T-helper 1 cell treated with Interleukin-12 subunit alpha and Interleukin-12 subunit beta and Interleukin-4 antibody, amounts not matched to agents 30 μg/mL and 1 μg/mL, for 36 hours (primary cell): ENCODE measurements at regions not wholly inside any gene's neighbourhood (a gene's known extent, or its start where the extent isn't known, plus 50 kb on each side); places are given as distances from the start of the nearest gene placed in this dataset.
"Not testable (repeated sequence)": the region's sequence is repeated elsewhere in the genome, so short reads cannot be mapped to it uniquely, and the experiment has no call there.

ENCODE experiments used
- H3K27ac Mint-ChIP-seq: one replicate; pipeline ENCODE4 v1.8.0; 2021; ENCODE audit warnings: mild to moderate bottlenecking, mixed read lengths
- H3K27me3 Mint-ChIP-seq: one replicate; pipeline ENCODE4 v1.8.0; 2021; ENCODE audit warnings: low read depth, mixed read lengths
- H3K36me3 Mint-ChIP-seq: one replicate; pipeline ENCODE4 v1.8.0; 2021; ENCODE audit warnings: low read depth, mixed read lengths
- H3K4me1 Mint-ChIP-seq: one replicate; pipeline ENCODE4 v1.8.0; 2021; ENCODE audit warnings: low read depth, mixed read lengths
- H3K4me3 Mint-ChIP-seq: one replicate; pipeline ENCODE4 v1.8.0; 2021; ENCODE audit warnings: mild to moderate bottlenecking, moderate library complexity, mixed read lengths
- H3K9me3 Mint-ChIP-seq: one replicate; pipeline ENCODE4 v1.8.0; 2021; ENCODE audit warnings: mixed read lengths

GRCh38 chr5:68673106-68673822, 420.6 kb upstream of the SLC30A5 start:
- Mint-ChIP-seq H3K27ac (no peak overlapping the region), H3K36me3 (no peaks in the 10 kb centered on the region)

GRCh38 chr5:68673823-68674180, 420.0 kb upstream of the SLC30A5 start:
- Mint-ChIP-seq H3K4me1 (no peaks in the 10 kb centered on the region), H3K27me3 (no peaks in the 10 kb centered on the region), H3K27ac (no peak overlapping the region), H3K9me3 (no peaks in the 10 kb centered on the region), H3K36me3 (no peaks in the 10 kb centered on the region), H3K4me3 (no peak overlapping the region)

More at GRCh38 chr5:68673106-68673822, 420.6 kb upstream of the SLC30A5 start:
- H3K4me1 Mint-ChIP-seq, result no peaks in the 10 kb centered on the region
- H3K9me3 Mint-ChIP-seq, result no peaks in the 10 kb centered on the region
- no peaks in the 10 kb centered on the region for H3K27me3 Mint-ChIP-seq
- no peak overlapping the region for H3K4me3 Mint-ChIP-seq

- Mint-ChIP-seq H3K4me1 (no peaks in the 10 kb centered on the region), H3K4me3 (no peak overlapping the region)
Measured at GRCh38 chr5:68679041-68679440, 414.8 kb upstream of the SLC30A5 start.

GRCh38 chr5:68680366-68680765, 413.4 kb upstream of the SLC30A5 start:
- Mint-ChIP-seq H3K9me3 (no peaks in the 10 kb centered on the region), H3K27ac (no peak overlapping the region), H3K4me1 (no peaks in the 10 kb centered on the region), H3K27me3 (peaks cover 3% of the 10 kb centered on the region), H3K36me3 (no peaks in the 10 kb centered on the region), H3K4me3 (no peak overlapping the region)

More at GRCh38 chr5:68679041-68679440, 414.8 kb upstream of the SLC30A5 start:
- no peaks in the 10 kb centered on the region for H3K9me3 Mint-ChIP-seq
- H3K27me3 Mint-ChIP-seq, result peaks cover 3% of the 10 kb centered on the region
- H3K36me3 Mint-ChIP-seq, result no peaks in the 10 kb centered on the region
- H3K27ac Mint-ChIP-seq, result no peak overlapping the region

- H3K27me3 Mint-ChIP-seq, result peaks cover 3% of the 10 kb centered on the region
- no peaks in the 10 kb centered on the region for H3K4me1 Mint-ChIP-seq
- no peak overlapping the region for H3K4me3 Mint-ChIP-seq
- H3K27ac Mint-ChIP-seq, result no peak overlapping the region
- H3K36me3 Mint-ChIP-seq, result no peaks in the 10 kb centered on the region
- no peaks in the 10 kb centered on the region for H3K9me3 Mint-ChIP-seq
Measured at GRCh38 chr5:68681929-68682328, 411.9 kb upstream of the SLC30A5 start.

GRCh38 chr5:68682400-68683160, 411.2 kb upstream of the SLC30A5 start:
- H3K36me3 Mint-ChIP-seq, result no peaks in the 10 kb centered on the region
- H3K4me1 Mint-ChIP-seq, result no peaks in the 10 kb centered on the region
- no peak overlapping the region for H3K4me3 Mint-ChIP-seq
- H3K27ac Mint-ChIP-seq, result no peak overlapping the region
- H3K27me3 Mint-ChIP-seq, result peaks cover 3% of the 10 kb centered on the region
- no peaks in the 10 kb centered on the region for H3K9me3 Mint-ChIP-seq

- H3K36me3 Mint-ChIP-seq, result no peaks in the 10 kb centered on the region
- no peak overlapping the region for H3K4me3 Mint-ChIP-seq
- no peaks in the 10 kb centered on the region for H3K9me3 Mint-ChIP-seq
- peaks cover 3% of the 10 kb centered on the region for H3K27me3 Mint-ChIP-seq
- H3K4me1 Mint-ChIP-seq, result no peaks in the 10 kb centered on the region
- no peak overlapping the region for H3K27ac Mint-ChIP-seq
Measured at GRCh38 chr5:68683632-68684036, 410.2 kb upstream of the SLC30A5 start.

- Mint-ChIP-seq H3K4me3 (no peak overlapping the region), H3K9me3 (peaks cover 3% of the 10 kb centered on the region), H3K27ac (no peak overlapping the region), H3K4me1 (no peaks in the 10 kb centered on the region), H3K27me3 (no peaks in the 10 kb centered on the region), H3K36me3 (no peaks in the 10 kb centered on the region)
Measured at GRCh38 chr5:68685863-68686262, 408.0 kb upstream of the SLC30A5 start.

GRCh38 chr5:68688547-68688946, 405.3 kb upstream of the SLC30A5 start:
- no peaks in the 10 kb centered on the region for H3K27me3 Mint-ChIP-seq
- no peak overlapping the region for H3K27ac Mint-ChIP-seq
- H3K9me3 Mint-ChIP-seq, result peaks cover 7% of the 10 kb centered on the region
- no peak overlapping the region for H3K4me3 Mint-ChIP-seq
- no peaks in the 10 kb centered on the region for H3K36me3 Mint-ChIP-seq
- no peaks in the 10 kb centered on the region for H3K4me1 Mint-ChIP-seq

GRCh38 chr5:68689010-68689409, 404.8 kb upstream of the SLC30A5 start:
- H3K4me3 Mint-ChIP-seq, result no peak overlapping the region
- H3K4me1 Mint-ChIP-seq, result no peaks in the 10 kb centered on the region
- H3K36me3 Mint-ChIP-seq, result no peaks in the 10 kb centered on the region
- H3K9me3 Mint-ChIP-seq, result peaks cover 7% of the 10 kb centered on the region
- H3K27me3 Mint-ChIP-seq, result no peaks in the 10 kb centered on the region
- no peak overlapping the region for H3K27ac Mint-ChIP-seq

- H3K9me3 Mint-ChIP-seq, H3K4me1 Mint-ChIP-seq, H3K27ac Mint-ChIP-seq, H3K27me3 Mint-ChIP-seq, H3K36me3 Mint-ChIP-seq, H3K4me3 Mint-ChIP-seq: not testable (repeated sequence)
Measured at GRCh38 chr5:68691874-68692273, 401.9 kb upstream of the SLC30A5 start.

GRCh38 chr5:68698025-68698940, 395.5 kb upstream of the SLC30A5 start:
- Mint-ChIP-seq H3K27ac (no peak overlapping the region), H3K9me3 (peaks cover 8% of the 10 kb centered on the region), H3K4me3 (no peak overlapping the region), H3K36me3 (no peaks in the 10 kb centered on the region), H3K4me1 (no peaks in the 10 kb centered on the region), H3K27me3 (peaks cover 4% of the 10 kb centered on the region)

GRCh38 chr5:68699966-68700365, 393.8 kb upstream of the SLC30A5 start:
- peaks cover 8% of the 10 kb centered on the region for H3K9me3 Mint-ChIP-seq
- H3K4me1 Mint-ChIP-seq, result no peaks in the 10 kb centered on the region
- H3K4me3 Mint-ChIP-seq, result no peak overlapping the region
- no peaks in the 10 kb centered on the region for H3K27me3 Mint-ChIP-seq
- no peaks in the 10 kb centered on the region for H3K36me3 Mint-ChIP-seq
- no peak overlapping the region for H3K27ac Mint-ChIP-seq

- no peaks in the 10 kb centered on the region for H3K36me3 Mint-ChIP-seq
- H3K4me1 Mint-ChIP-seq, result peaks cover 21% of the 10 kb centered on the region
- no peaks in the 10 kb centered on the region for H3K9me3 Mint-ChIP-seq
- H3K27ac Mint-ChIP-seq, result no peak overlapping the region
- no peak overlapping the region for H3K4me3 Mint-ChIP-seq
- H3K27me3 Mint-ChIP-seq, result no peaks in the 10 kb centered on the region
Measured at GRCh38 chr5:68707575-68707974, 386.2 kb upstream of the SLC30A5 start.
